HG02943 (cell line): ENCODE measurements at regions not wholly inside any gene's neighbourhood (a gene's known extent, or its start where the extent isn't known, plus 50 kb on each side); places are given as distances from the start of the nearest gene placed in this dataset.

Source experiments
- ATAC-seq: cut with Tn5 transposase; IDR thresholded peaks from one replicate; pipeline ENCODE4 v1.9.1; 2021; ENCODE audit warnings: mild to moderate bottlenecking, low read depth, moderate library complexity; ENCODE audit not compliant: unreplicated experiment

DNA sequence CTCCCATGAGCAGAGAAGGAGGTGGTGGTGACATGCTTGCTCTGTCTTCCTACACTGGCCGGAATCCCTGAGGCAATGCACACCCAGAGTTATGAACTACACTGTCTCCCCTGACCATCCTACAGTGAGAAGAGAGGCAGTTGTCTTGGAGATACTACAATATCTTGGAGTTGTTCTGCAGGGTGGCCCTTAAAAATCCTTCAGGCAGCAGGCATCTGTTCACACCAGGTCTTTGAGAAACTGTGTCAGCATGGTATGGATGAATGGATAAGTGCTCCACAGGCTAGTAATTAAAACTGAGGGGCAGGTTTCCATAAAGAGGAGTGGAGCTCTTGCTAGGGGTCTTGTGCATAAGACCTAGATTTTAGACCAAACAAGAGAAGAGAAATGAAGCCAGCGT is 223.7 kb upstream of the COPS8 start:
- ATAC-seq, result no peak

DNA sequence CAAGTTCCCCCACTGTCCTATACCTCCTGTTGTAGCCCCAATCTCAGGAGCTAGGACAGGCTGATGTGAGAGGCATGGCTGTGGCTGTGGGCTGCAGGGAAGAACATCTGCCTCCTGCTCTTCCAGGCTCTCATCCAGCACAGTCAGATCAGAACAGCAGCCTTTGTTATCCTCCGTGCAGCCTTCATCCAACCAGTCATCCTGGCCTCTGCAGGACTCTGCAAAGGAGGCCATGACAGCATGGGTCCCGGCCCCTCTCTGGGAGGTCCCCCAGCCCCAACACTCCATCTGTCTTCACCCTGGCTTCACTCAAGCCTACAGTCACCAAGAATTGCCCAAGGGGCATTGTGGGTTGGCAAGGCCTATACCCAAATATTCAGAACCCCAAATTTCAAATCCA is 223.2 kb upstream of the COPS8 start:
- no peak for ATAC-seq

DNA sequence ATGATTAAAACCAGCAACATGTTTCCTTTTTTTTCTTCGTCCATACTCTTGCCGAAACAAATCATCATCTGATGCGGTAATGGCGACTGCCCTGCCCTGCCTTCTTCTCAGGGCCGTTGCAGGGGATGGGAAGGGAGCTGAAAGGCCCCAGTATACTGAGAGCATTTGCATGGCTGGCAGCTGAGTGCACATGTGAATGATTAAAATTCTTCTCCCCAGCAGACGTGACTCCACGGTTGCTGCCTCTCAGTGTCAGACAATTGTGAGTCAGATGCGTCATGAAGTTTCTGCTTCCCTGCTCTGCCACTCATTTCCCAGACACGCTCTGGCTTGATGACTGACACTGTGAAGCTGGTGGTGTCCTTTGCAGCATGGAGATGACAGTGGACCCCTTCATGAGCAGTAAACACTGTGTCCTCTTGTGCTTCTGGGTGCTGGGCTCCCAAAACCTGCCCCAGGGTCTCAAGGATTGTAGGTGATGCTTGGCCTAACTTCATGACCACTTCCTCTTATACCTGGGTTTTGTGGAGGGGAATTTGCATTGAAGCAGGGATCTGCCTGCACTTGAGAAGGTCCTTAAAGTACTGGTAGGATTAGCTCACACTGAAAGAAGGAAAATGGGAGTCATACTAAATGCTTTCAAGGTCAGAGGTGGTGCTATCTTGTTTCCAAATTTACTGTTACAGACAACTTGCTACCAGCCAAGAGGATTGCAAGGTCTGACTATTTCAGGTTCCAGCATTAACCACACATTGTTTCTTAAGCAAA is 222.5 kb upstream of the COPS8 start:
- no peak for ATAC-seq

DNA sequence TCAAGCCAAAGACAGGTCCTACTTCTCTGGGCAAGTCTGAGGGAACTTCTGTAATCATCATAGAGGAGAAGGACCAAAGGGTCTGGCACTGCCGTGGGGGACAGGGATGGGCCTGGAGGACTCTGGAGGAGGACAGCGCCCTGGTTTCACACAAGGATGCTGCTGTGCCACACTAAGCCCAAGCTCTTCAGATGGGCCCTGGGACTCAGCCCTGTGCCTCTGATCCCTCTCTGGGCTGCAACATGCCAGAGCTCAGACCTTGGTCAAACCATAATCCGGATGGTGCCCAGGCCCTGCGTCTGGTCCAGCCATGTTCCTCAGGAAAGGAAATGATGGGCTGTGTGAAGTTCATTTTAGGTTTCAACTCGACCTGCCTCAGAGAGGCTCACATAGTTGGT is 222.0 kb upstream of the COPS8 start:
- no peak for ATAC-seq

DNA sequence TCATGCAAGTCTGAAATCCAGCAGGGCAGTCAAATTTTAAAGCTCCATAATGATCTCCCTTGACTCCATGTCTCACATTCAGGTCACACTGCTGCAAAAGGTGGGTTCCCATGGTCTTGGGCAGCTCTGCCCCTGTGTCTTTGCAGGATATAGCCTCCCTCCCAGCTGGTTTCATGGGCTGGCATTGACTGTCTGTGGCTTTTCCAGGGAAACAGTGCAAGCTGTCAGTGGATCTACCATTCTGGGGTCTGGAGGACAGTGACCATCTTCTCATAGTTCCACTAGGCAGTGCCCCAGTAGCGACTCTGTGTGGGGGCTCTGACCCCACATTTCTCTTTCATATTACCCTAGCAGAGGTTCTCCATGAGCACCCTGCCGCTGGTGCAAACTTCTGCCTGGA is 220.6 kb upstream of the COPS8 start:
- no peak for ATAC-seq

- ATAC-seq, result no peak
Observed at GRCh38 chr2:236866542-236867340, 218.9 kb upstream of the COPS8 start.

DNA sequence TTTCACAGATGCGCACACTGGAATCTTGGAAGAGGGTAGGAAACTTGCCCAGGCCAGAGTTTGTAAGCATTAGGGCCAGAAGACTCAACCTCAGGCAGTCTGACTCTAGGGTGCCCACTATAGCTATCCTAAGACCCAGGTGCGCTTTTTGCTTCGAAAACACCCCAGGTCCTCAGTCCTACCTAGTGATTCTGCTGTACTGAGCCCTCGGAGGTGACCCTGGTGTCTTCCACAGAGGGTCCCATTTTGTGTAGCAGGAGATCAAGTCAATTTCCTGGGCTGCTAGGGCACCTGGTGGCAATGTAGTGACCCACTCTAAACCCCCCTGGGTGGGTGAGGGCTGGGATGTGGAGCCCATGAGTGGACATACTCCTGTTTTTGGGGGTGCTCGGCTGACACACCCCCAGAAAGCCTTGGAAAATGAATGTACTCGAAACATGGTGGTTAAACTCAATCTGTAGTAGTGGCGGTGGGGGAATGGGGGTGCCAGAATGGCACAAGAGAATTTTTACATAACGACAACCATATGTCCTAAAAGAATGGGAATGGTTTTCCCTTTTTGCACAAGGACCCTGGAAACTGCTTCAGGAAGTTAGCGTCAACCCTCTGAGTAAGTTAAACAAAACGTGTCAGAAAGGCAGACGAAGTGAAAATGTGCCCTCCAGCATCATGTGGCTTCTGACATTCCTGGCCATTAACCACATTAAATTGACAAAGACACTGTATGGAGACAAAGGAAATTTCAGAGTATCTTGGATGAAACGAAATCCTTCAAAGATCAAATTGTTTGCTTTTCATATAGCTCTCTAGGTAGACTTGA is 218.0 kb upstream of the COPS8 start:
- no peak for ATAC-seq

GRCh38 chr2:236870370-236870769 is 215.3 kb upstream of the COPS8 start:
- ATAC-seq, result no peak

- ATAC-seq, result no peak
Observed at GRCh38 chr2:236871500-236872001, 214.1 kb upstream of the COPS8 start.

DNA sequence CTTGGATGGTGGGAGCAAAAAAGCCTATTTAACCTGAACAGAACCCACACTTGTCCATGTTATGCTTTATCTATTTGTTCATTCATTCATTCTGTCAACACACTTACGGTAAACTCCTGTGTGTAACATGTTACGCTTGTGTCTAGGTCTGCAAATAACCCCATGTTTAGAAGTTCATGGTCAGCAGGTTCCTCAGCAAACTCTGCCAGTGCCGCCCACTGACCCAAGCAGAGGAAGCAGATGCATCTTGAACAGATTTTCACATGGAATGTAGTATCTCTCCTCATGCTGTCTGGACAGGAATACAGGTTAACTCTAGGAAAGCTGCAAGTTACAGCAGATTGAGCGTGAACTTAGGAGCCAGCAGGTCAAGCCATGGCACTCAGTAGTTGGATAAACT is 213.7 kb upstream of the COPS8 start:
- ATAC-seq, result no peak

GRCh38 chr2:236872981-236873380 is 212.7 kb upstream of the COPS8 start:
- no peak for ATAC-seq

DNA sequence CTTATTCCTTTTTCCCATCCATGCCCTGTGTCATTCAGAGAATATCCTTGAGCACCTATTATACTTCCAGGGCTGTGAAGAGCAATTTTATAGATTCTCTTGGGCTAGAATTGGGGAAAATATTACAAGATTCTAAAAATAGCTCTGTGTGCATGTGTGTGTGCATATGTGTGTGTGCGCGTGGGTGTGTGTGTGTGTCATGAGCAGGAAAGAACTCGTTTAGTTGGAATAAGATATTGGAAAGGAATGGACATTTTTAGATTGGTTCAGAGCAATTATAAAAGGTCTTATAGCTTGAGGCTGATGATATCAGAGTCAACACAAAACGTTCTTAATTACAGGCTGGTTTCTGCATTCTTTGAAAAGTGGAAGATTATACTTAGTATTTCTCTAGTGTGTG is 212.1 kb upstream of the COPS8 start:
- ATAC-seq, result no peak

DNA sequence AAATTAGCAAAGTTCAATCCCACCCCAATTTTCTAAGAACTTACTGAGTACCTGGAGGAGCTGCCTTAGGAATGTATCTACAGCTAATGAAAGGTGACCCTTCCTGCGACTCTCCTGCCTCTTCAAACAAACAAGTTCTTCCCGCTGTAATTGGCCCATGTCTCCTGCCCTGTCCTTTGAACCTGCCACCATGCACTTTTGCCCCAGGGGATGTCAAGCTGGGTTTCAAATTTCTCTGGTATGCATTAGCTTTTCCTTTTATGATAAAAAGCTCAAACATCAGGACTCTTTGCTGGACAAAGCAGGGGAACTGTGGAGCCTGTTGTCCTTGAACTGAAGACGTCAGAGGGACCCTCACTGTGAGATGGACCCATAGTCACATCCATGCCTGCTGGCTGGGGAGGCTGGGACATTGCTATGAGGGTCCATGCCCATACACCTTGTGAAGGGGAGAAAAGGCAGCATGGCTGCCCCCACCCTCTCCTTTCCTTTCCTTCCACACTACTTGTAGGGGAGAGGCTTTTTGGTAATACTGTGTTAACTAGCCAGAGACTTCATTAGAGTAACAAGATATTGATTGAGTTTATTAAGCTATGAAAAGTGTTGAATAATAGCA is 210.7 kb upstream of the COPS8 start:
- no peak for ATAC-seq

DNA sequence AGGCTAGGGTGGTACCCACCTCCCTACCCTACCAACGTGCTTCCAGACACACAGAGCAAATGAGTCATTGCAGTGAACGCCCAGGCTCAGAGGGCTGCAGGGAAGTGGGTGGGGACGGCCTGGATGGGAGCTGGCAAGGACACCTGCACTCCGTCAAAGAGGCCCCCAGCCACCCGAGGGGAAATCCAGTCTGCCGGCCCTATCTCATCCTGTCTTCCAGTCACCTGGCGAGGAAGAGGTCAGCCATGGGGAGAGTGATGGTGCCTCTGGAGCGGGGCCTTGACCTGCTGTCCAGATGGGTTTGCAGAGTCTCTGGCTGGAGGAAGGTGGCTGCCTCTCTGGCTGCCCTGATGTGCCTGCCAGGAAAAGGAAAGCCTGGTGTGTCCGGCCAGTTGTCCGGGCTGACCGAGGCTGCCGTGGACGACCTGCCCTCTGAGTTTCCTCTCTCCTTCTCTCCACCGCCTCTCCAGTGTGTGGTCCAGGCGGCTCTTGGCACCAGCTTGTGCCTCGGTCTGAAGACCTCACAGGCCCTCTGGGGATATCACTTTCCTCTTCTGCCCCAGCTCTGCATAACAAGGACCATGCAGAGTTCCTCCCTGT is 209.7 kb upstream of the COPS8 start:
- no peak for ATAC-seq

DNA sequence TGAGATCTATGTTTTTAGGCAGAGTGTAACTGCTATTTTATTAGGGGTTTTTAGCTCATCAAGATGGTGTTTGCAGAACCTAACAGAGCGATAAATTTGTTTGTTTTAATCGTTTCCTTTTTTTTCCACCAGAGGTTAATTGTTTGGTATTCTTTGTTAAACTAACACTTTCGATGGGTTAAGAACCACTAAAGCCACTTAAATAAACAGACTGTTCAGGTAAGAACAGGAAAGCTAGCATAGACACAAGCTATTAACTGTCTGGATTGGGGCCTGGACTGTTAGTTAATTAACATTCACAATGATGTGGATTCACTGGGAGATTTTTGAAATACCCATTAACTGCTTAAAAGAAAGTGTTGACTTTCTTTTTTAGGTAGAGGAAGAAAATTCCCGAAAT is 209.0 kb upstream of the COPS8 start:
- no peak for ATAC-seq

- ATAC-seq, result no peak
Observed at GRCh38 chr2:236877972-236878371, 207.7 kb upstream of the COPS8 start.

DNA sequence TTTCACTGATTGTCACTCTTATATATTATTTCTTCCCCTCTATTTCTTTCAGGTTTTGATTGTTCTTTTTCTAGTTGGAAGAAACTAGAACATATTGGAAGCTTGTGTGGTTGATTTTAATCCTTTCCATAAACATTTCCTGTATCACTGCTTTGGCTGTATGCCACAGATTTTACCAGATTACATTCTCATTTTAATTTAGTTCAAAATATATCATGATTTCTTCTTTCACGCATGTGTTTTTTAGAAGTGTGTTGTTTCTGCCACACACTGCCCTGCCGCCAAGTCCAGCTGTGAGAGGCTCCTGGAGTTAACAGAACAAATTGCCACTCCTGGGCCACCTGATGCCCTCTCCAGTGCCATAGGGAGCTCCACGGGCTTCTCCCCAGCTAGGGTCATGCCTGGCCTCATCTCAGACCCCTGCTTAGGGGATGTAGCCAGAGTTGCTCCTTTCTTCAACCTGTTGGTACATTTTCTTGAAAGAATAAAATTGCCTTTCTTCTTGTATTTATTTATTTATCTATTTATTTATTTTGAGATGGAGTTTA is 206.2 kb upstream of the COPS8 start:
- no peak for ATAC-seq

GRCh38 chr2:236882074-236882473 is 203.6 kb upstream of the COPS8 start:
- ATAC-seq, result no peak

DNA sequence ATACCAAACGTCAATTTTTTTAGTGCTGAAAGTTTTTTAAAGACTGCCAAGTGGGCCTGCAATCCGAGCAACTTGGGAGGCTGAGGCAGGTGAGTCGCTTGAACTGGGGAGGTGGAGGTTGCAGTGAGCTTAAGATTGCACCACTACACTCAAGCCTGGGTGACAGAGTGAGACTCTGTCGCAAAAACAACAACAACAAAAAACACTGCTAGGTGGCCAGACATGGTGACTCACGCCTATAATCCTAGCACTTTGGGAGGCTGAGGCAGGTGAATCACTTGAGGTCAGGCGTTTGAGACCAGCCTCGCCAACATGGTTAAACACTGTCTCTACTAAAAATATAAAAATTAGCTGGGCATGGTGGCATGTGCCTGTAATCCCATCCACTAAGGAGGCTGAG is 202.8 kb upstream of the COPS8 start:
- no peak for ATAC-seq

- ATAC-seq, result no peak
Observed at GRCh38 chr2:236883819-236884218, 201.9 kb upstream of the COPS8 start.
